SK-N-SH (cell line): ENCODE measurements at regions not wholly inside any gene's neighbourhood (a gene's known extent, or its start where the extent isn't known, plus 50 kb on each side); places are given as distances from the start of the nearest gene placed in this dataset.

Experiments used
- CTCF ChIA-PET: fragments of 300-600, 350-600 bp; formaldehyde crosslinking; extraction: SDS; loops from one replicate; lab custom pipeline; 2021; lab: Yijun Ruan, JAX
- POLR2A ChIA-PET: fragments of 350-600 bp; sonication (Branson Sonifier 250); formaldehyde crosslinking; extraction: SDS; loops from one replicate; lab custom pipeline; 2020; ENCODE audit warnings: antibody characterized with exemption, inconsistent platforms; lab: Yijun Ruan, JAX
- DNase-seq: peaks from one replicate; pipeline ENCODE4 v3.0.0; 2012
- H2AFZ ChIP-seq: fragments of 200-600 bp; sonication (generic); 2 replicates; pipeline ENCODE4 v1.8.1; 2016; ENCODE audit warnings: antibody characterized with exemption, mild to moderate bottlenecking, low read depth
- H3F3A ChIP-seq: fragments of 200-600 bp; sonication (generic); replicated peaks from 2 replicates; pipeline ENCODE3; 2016; ENCODE audit warnings: antibody characterized with exemption, mild to moderate bottlenecking; ENCODE audit not compliant: insufficient read depth
- H3K27ac ChIP-seq, 2 experiments: fragments of 200-500 bp in 1 of 2; fragments of 200-600 bp in 1 of 2; sonication (Bioruptor generic) in 1 of 2; sonication (generic), shearing (Covaris generic) in 1 of 2; 2 replicates each; pipeline versions ENCODE4 v1.5.1 to v1.6.1; 2014 to 2016; ENCODE audit warnings: low read depth in 2 of 2, inconsistent platforms in 1 of 2, low read length in 1 of 2, mild to moderate bottlenecking in 1 of 2, mixed read lengths in 1 of 2
- H3K27me3 ChIP-seq: fragments of 200-600 bp; sonication (generic), shearing (Covaris generic); 2 replicates; pipeline ENCODE4 v1.6.1; 2016; ENCODE audit warnings: mixed run types; ENCODE audit not compliant: insufficient read depth
- H3K36me3 ChIP-seq, 2 experiments: fragments of 200-500 bp in 1 of 2; fragments of 200-600 bp in 1 of 2; sonication (Bioruptor generic) in 1 of 2; sonication (generic) in 1 of 2; replicated peaks in 1 of 2; 2 replicates each; pipeline versions ENCODE3 to v1.5.1; 2014 to 2016; ENCODE audit warnings: low read length in 1 of 2, mild to moderate bottlenecking in 1 of 2; ENCODE audit not compliant: insufficient read depth in 2 of 2, control insufficient read depth in 1 of 2
- H3K4me1 ChIP-seq, 2 experiments: fragments of 200-500 bp in 1 of 2; fragments of 200-600 bp in 1 of 2; sonication (Bioruptor generic) in 1 of 2; sonication (generic), shearing (Covaris generic) in 1 of 2; 2 replicates each; pipeline versions ENCODE4 v1.5.1 to v1.6.1; 2014 to 2016; ENCODE audit warnings: low read depth in 1 of 2, low read length in 1 of 2, mixed run types in 1 of 2; ENCODE audit not compliant: insufficient read depth in 2 of 2, control insufficient read depth in 1 of 2
- H3K4me2 ChIP-seq: fragments of 200-600 bp; sonication (generic), shearing (Covaris generic); 2 replicates; pipeline ENCODE4 v1.6.1; 2017; ENCODE audit warnings: mixed run types
- H3K4me3 ChIP-seq, 2 experiments: fragments of 200-500 bp in 1 of 2; fragments of 200-600 bp in 1 of 2; sonication (Bioruptor generic) in 1 of 2; sonication (generic), shearing (Covaris generic) in 1 of 2; 2 replicates each; pipeline versions ENCODE4 v1.5.1 to v1.8.1; 2014 to 2016; ENCODE audit warnings: low read depth in 2 of 2, inconsistent platforms in 1 of 2, low read length in 1 of 2, mild to moderate bottlenecking in 1 of 2, mixed read lengths in 1 of 2, moderate library complexity in 1 of 2
- H3K79me2 ChIP-seq: fragments of 200-600 bp; sonication (generic); 2 replicates; pipeline ENCODE4 v1.8.1; 2017; ENCODE audit warnings: mild to moderate bottlenecking; ENCODE audit not compliant: insufficient read depth
- H3K9ac ChIP-seq: fragments of 200-600 bp; sonication (generic); 2 replicates; pipeline ENCODE4 v1.6.1; 2017; ENCODE audit warnings: mixed run types
- H3K9me2 ChIP-seq: fragments of 200-600 bp; sonication (generic); 2 replicates; pipeline ENCODE4 v1.6.1; 2017; ENCODE audit warnings: mixed run types
- H3K9me3 ChIP-seq: fragments of 200-600 bp; sonication (generic); 2 replicates; pipeline ENCODE4 v1.6.1; 2017; ENCODE audit warnings: mixed run types, mild to moderate bottlenecking, moderate library complexity
- H4K20me1 ChIP-seq: fragments of 200-600 bp; sonication (generic); 2 replicates; pipeline ENCODE4 v1.6.1; 2017; ENCODE audit warnings: mild to moderate bottlenecking, mixed run types; ENCODE audit not compliant: insufficient read depth
- CHD2 ChIP-seq: fragments of 150-350 bp; IDR thresholded peaks from 2 replicates; pipeline ENCODE4 v1.6.1; 2018; ENCODE audit warnings: low read length; ENCODE audit not compliant: partially characterized antibody
- CTCF ChIP-seq: fragments of 200-600 bp; sonication (generic); IDR thresholded peaks from 2 replicates; pipeline ENCODE4 v1.6.1; 2017; ENCODE audit warnings: antibody characterized with exemption, mild to moderate bottlenecking, moderate library complexity
- GABPA ChIP-seq: IDR thresholded peaks from 2 replicates; pipeline ENCODE4 v1.4.0; 2012; ENCODE audit warnings: low read depth, mild to moderate bottlenecking
- JUND ChIP-seq: IDR thresholded peaks from 2 replicates; pipeline ENCODE4 v1.4.0; 2012
- SMC3 ChIP-seq: IDR thresholded peaks from 2 replicates; pipeline ENCODE4 v1.6.1; 2012; ENCODE audit warnings: low read depth, low read length, improper control_type of control experiment
- USF1 ChIP-seq: IDR thresholded peaks from 2 replicates; pipeline ENCODE4 v1.4.0; 2012; ENCODE audit warnings: low read depth, borderline replicate concordance
- WGBS: methylation state at CpG from one replicate; pipeline ENCODE4 v1.1.6; 2017; ENCODE audit warnings: low lambda C conversion rate; 5-methylcytosine and 5-hydroxymethylcytosine counted together
- small RNA-seq, 7 experiments: library from RNA; depleted of rRNA; stranded (forward); fragments of <200 nt; gene quantifications; one replicate each; pipeline ENCODE3, GENCODE V24; 2012

GRCh38 chr15:62992302-62992701 lies 50.2 kb upstream of the TPM1 start:
- WGBS: 90% methylated on average over 3 of the region's 3 CpGs
- no peaks in the 10 kb centered on the region for H3K9me3 ChIP-seq
- peaks cover 17% of the 10 kb centered on the region for H3F3A ChIP-seq
- no peak overlapping the region for H3K27ac ChIP-seq
- no peaks in the 10 kb centered on the region for H3K9me2 ChIP-seq
- TF ChIP-seq USF1: no peak
- no peak for TF ChIP-seq CHD2
- no peak for TF ChIP-seq SMC3
- no peak for TF ChIP-seq JUND
- no peak for TF ChIP-seq GABPA
- no peak for TF ChIP-seq CTCF
- H3K27me3 ChIP-seq: no peaks in the 10 kb centered on the region
- H2AFZ ChIP-seq: no peak overlapping the region
- H4K20me1 ChIP-seq: no peaks in the 10 kb centered on the region
- H3K4me1 ChIP-seq: peaks cover 2 to 16% of the 10 kb centered on the region in 2 experiments; a peak in 3 of 4 replicates
- CTCF ChIA-PET: no interaction called here
- H3K9ac ChIP-seq: no peak overlapping the region
- H3K4me2 ChIP-seq: no peak overlapping the region
- H3K4me3 ChIP-seq: no peak overlapping the region
- no peak for DNase-seq
- POLR2A ChIA-PET: no interaction called here
- no peaks in the 10 kb centered on the region for H3K36me3 ChIP-seq
- H3K79me2 ChIP-seq: no peaks in the 10 kb centered on the region

Small RNAs in the stretch of these regions (small RNA-seq; reads per million reads assigned to genes)
- gene MIR190A (147 to 5,720 (median 3,985) reads per million in 7 experiments), gene MIR6085 (0 reads per million in 7 experiments), gene MIR8067 (0 reads per million in 7 experiments), gene RF00017 (0 reads per million in 7 experiments)
